ENCODE measurements at regions not wholly inside any gene's neighbourhood (a gene's known extent, or its start where the extent isn't known, plus 50 kb on each side); places are given as distances from the start of the nearest gene placed in this dataset.
"Not testable (repeated sequence)": the region's sequence is repeated elsewhere in the genome, so short reads cannot be mapped to it uniquely, and the experiment has no call there.

GRCh38 chr15:91415258-91415657 is 315.2 kb downstream of the SV2B start:
- DNase-seq: not testable (repeated sequence)

- no peak for DNase-seq
Measured at GRCh38 chr15:91420689-91421088, 320.6 kb downstream of the SV2B start.

GRCh38 chr15:91422797-91423196 is 322.7 kb downstream of the SV2B start:
- DNase-seq: no peak

- no peak for DNase-seq
Measured at GRCh38 chr15:91424001-91424400, 323.9 kb downstream of the SV2B start.

GRCh38 chr15:91426412-91426811 is 326.4 kb downstream of the SV2B start:
- DNase-seq: no peak

GRCh38 chr15:91429973-91430372 is 329.9 kb downstream of the SV2B start:
- no peak for DNase-seq

- no peak for DNase-seq
Measured at GRCh38 chr15:91431041-91431715, 331.1 kb downstream of the SV2B start.

GRCh38 chr15:91435113-91435512 is 335.1 kb downstream of the SV2B start:
- DNase-seq: no peak

- no peak for DNase-seq
Measured at GRCh38 chr15:91444656-91445055, 344.6 kb downstream of the SV2B start.

GRCh38 chr15:91445695-91446228 is 345.7 kb downstream of the SV2B start:
- no peak for DNase-seq

GRCh38 chr15:91447991-91448644 is 348.1 kb downstream of the SV2B start:
- DNase-seq: no peak

GRCh38 chr15:91453376-91453775 is 353.3 kb downstream of the SV2B start:
- not testable (repeated sequence) for DNase-seq

GRCh38 chr15:91456251-91456718 is 356.2 kb downstream of the SV2B start:
- no peak for DNase-seq

GRCh38 chr15:91456921-91457320 is 356.9 kb downstream of the SV2B start:
- DNase-seq: no peak

- DNase-seq: no peak
Measured at GRCh38 chr15:91461377-91461776, 361.3 kb downstream of the SV2B start.

- no peak for DNase-seq
Measured at GRCh38 chr15:91465086-91465485, 365.0 kb downstream of the SV2B start.

GRCh38 chr15:91465696-91466095 is 365.6 kb downstream of the SV2B start:
- no peak for DNase-seq

GRCh38 chr15:91468871-91469580 is 369.0 kb downstream of the SV2B start:
- DNase-seq: no peak

- DNase-seq: peak; percentile 44 to 59
Measured at GRCh38 chr15:91469632-91470567, 369.8 kb downstream of the SV2B start.

GRCh38 chr15:91471468-91471867 is 371.4 kb downstream of the SV2B start:
- no peak for DNase-seq

- DNase-seq: no peak
Measured at GRCh38 chr15:91472316-91472756, 372.3 kb downstream of the SV2B start.

GRCh38 chr15:91473894-91474545 is 374.0 kb downstream of the SV2B start:
- no peak for DNase-seq
